HEK293 (cell line): ENCODE measurements at regions not wholly inside any gene's neighbourhood (a gene's known extent, or its start where the extent isn't known, plus 50 kb on each side); places are given as distances from the start of the nearest gene placed in this dataset.

Experiments
- KLF9 ChIP-seq: fragments of 450-650 bp; formaldehyde crosslinking; IDR thresholded peaks from 2 replicates; pipeline ENCODE4 v1.5.1; 2016; ENCODE audit warnings: missing biosample characterization, missing genetic modification characterization, low read depth
- ZBTB49 ChIP-seq: fragments of 450-650 bp; formaldehyde crosslinking; IDR thresholded peaks from 2 replicates; pipeline ENCODE4 v1.5.1; 2016; ENCODE audit warnings: missing biosample characterization, missing genetic modification characterization, low read depth
- ZFP41 ChIP-seq: fragments of 450-650 bp; formaldehyde crosslinking; IDR thresholded peaks from 2 replicates; pipeline ENCODE4 v1.5.1; 2016; ENCODE audit warnings: missing biosample characterization, missing genetic modification characterization, borderline replicate concordance
- ZNF155 ChIP-seq: fragments of 450-650 bp; formaldehyde crosslinking; IDR thresholded peaks from 2 replicates; pipeline ENCODE4 v1.5.1; 2016; ENCODE audit warnings: missing biosample characterization, missing genetic modification characterization
- ZNF24 ChIP-seq: fragments of 450-650 bp; formaldehyde crosslinking; IDR thresholded peaks from 2 replicates; pipeline ENCODE4 v1.5.1; 2016; ENCODE audit warnings: missing biosample characterization, missing genetic modification characterization
- ZNF335 ChIP-seq: fragments of 450-650 bp; formaldehyde crosslinking; conservative IDR thresholded peaks from 2 replicates; pipeline ENCODE4 v1.5.1; 2016; ENCODE audit warnings: missing biosample characterization, missing genetic modification characterization
- TF ChIP-seq, protein P1 (sequence below): fragments of 450-650 bp; formaldehyde crosslinking; IDR thresholded peaks from 2 replicates; pipeline ENCODE4 v1.5.1; 2016; ENCODE audit warnings: missing biosample characterization, missing genetic modification characterization
- TF ChIP-seq, protein P2 (sequence below): fragments of 450-650 bp; formaldehyde crosslinking; IDR thresholded peaks from 2 replicates; pipeline ENCODE4 v1.5.1; 2016; ENCODE audit warnings: missing biosample characterization, missing genetic modification characterization
- TF ChIP-seq, protein P3 (sequence below): fragments of 450-650 bp; formaldehyde crosslinking; IDR thresholded peaks from 2 replicates; pipeline ENCODE4 v1.5.1; 2016; ENCODE audit warnings: missing biosample characterization, missing genetic modification characterization

GRCh38 chr2:102950371-102950946 is 188.6 kb downstream of the TMEM182 start:
- TF ChIP-seq, protein P1, sequence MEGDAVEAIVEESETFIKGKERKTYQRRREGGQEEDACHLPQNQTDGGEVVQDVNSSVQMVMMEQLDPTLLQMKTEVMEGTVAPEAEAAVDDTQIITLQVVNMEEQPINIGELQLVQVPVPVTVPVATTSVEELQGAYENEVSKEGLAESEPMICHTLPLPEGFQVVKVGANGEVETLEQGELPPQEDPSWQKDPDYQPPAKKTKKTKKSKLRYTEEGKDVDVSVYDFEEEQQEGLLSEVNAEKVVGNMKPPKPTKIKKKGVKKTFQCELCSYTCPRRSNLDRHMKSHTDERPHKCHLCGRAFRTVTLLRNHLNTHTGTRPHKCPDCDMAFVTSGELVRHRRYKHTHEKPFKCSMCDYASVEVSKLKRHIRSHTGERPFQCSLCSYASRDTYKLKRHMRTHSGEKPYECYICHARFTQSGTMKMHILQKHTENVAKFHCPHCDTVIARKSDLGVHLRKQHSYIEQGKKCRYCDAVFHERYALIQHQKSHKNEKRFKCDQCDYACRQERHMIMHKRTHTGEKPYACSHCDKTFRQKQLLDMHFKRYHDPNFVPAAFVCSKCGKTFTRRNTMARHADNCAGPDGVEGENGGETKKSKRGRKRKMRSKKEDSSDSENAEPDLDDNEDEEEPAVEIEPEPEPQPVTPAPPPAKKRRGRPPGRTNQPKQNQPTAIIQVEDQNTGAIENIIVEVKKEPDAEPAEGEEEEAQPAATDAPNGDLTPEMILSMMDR (tag by site-specific recombination) = no peak
- no peak for TF ChIP-seq ZFP41 (tag by site-specific recombination)
- TF ChIP-seq, protein P2, sequence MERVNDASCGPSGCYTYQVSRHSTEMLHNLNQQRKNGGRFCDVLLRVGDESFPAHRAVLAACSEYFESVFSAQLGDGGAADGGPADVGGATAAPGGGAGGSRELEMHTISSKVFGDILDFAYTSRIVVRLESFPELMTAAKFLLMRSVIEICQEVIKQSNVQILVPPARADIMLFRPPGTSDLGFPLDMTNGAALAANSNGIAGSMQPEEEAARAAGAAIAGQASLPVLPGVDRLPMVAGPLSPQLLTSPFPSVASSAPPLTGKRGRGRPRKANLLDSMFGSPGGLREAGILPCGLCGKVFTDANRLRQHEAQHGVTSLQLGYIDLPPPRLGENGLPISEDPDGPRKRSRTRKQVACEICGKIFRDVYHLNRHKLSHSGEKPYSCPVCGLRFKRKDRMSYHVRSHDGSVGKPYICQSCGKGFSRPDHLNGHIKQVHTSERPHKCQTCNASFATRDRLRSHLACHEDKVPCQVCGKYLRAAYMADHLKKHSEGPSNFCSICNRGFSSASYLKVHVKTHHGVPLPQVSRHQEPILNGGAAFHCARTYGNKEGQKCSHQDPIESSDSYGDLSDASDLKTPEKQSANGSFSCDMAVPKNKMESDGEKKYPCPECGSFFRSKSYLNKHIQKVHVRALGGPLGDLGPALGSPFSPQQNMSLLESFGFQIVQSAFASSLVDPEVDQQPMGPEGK (tag by site-specific recombination) = no peak
- TF ChIP-seq, protein P3, sequence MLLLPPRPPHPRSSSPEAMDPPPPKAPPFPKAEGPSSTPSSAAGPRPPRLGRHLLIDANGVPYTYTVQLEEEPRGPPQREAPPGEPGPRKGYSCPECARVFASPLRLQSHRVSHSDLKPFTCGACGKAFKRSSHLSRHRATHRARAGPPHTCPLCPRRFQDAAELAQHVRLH (tag by site-specific recombination) = no peak
- no peak for TF ChIP-seq KLF9 (tag by site-specific recombination)
- no peak for TF ChIP-seq ZNF24 (tag by site-specific recombination)
- TF ChIP-seq ZBTB49 (tag by site-specific recombination) = no peak
- TF ChIP-seq ZNF155 (tag by site-specific recombination) = no peak
- no peak for TF ChIP-seq ZNF335 (tag by site-specific recombination)
